MV-4-11 (cell line): ENCODE measurements at regions not wholly inside any gene's neighbourhood (a gene's known extent, or its start where the extent isn't known, plus 50 kb on each side); places are given as distances from the start of the nearest gene placed in this dataset.

Experiments used
- DNase-seq: peaks from one replicate; lab custom pipeline; 2025; lab: John Stamatoyannopoulos, UW

DNA sequence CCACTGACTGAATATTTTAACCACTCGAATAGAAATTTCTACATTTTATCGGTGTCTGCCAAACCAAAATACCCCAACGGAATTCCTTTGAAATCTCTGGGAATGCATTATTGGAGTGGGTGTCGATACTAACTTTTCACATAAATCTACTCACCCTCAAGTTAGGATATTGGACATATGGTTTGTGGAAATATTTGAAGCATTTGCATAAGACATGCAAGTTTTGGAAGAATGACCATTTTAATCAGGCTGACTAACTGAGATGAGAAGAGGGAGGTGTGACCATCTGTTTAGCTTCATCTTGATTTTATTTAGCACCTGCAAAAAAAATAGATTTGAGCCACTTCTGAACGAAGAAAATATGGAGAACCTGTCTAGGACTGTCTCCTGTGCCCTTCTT, 61.2 kb downstream of the KLF6 start:
- no peak for DNase-seq

GRCh38 chr10:3720228-3721019, 64.6 kb downstream of the KLF6 start:
- peak; percentile 99 for DNase-seq

DNA sequence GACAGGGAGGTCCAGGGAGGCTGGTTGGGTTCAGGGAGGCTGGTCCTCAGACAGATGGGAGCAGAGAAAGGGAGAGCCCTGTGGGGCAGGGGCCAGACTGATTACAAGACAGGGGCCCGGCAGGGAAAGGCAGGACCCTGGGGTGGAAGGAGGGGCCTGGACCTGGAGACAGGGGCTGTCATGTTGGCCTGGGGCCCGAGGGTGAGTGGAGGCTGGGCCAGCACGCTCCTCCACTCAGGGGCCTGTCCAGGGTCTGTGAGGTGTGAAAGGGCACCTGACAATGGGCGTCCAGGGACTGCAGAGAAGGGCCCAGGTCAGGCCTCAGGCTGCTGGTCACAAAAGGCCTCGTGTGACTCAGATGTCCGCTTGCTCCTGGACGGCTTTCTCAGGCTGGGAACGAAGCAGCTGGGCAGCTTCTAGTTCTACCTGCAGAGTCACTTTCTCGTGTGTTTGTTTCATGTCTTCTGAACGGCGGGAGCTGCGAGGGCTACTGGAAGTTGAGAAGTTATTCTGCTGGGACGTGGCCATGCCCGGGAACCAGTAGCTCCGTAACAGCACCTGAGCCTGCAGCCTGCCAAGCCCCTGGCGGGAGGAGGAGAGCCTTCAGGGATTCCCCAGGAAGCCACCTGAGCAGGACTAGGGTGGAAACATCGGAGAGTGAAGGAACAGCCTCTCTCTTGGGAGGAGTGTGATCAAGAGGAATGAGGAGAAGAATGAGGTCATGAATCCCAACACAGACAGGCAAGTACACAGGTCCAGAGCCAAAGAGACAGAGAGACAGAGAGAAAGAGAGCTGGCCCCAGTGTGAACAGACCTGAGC, 65.8 kb downstream of the KLF6 start:
- no peak for DNase-seq

DNA sequence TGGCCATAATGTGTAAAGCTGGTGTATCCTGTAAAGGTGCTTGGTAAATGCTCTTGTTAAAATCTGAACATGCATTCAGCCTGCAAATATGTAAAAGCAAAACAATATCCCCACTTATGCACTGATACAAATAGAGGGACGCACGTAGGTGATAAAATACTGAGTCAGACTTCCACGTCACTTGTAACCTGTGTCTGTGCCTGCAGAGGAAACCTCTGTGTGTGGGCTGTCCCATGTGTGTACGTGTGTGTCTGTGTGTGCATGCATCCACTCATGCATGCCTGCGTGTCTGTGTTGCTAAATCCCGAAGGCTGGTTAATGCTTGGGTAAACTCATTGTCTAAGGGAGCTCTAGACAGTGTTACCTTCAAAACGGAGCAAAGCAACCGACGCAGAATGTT, 68.9 kb downstream of the KLF6 start:
- DNase-seq = no peak

- peak; percentile 60 for DNase-seq
These were observed 70.0 kb downstream of the KLF6 start for GRCh38 chr10:3714967-3715366.

GRCh38 chr10:3714531-3714930, 70.5 kb downstream of the KLF6 start:
- peak; percentile 70 for DNase-seq

GRCh38 chr10:3712707-3713106, 72.3 kb downstream of the KLF6 start:
- DNase-seq = no peak

- DNase-seq = no peak
These were observed 73.1 kb downstream of the KLF6 start for GRCh38 chr10:3711918-3712317.

DNA sequence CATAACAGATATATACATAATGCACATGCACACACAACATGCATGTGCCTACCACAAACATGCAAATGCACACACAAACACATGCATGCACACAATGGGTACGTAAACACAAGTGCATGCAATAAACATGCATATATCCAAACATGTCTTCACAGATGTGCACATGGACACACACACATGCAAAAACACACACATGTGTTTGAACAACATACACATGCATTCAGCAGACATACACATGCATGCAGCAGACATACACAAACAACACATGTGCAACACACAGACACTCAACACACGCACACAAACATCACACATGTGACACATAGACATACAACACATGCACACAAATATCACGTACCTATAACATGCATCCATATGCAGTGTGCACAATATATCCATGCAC, 74.2 kb downstream of the KLF6 start:
- DNase-seq = no peak

DNA sequence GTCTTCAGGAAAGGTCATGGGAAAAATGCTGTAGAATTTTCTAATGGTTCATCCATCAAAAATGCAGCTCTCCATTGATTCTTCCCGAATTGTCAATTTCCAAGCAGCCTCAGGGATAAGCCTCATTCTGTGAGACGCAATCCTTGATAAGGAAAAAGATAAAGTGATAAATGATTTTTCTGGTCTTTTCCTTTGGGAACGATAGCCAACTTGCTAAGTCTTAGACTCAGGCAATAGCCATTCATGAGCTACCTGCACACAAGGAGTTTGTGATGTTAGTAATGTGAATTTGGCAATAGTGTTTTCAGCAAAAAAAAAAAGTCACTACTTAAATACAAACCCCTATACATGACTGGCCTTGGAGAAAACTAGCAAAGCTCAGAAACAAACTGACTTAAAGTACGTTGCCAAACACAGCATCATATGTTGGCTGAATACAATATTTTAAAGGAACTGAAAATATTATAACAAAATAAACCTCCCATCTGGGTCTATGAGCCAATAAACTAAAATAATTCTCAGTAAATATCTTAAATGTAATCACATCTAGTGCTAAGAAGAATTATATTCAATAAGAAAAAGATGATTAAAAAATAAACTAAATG, 75.5 kb downstream of the KLF6 start:
- DNase-seq = no peak

DNA sequence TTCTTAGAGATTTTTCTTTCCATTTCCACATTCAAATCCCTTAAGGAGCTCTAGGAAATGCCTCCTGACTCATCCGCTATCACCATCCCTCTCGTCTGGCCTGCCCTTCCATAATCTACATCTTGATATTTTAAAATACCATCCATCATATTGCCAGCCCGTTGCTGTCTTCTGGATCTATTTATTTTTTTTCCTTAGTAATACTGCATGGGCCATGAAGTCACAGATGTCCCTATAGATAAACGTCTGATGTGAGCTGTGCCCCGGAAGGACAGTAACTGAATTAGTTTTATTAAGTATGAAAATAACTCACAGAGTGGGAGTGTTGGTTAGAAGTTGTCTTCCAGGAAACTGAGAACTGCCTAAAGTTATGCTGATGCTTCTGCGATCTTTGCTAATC, 76.2 kb downstream of the KLF6 start:
- no peak for DNase-seq

- DNase-seq = no peak
These were observed 80.3 kb downstream of the KLF6 start for GRCh38 chr10:3704565-3705325.

GRCh38 chr10:3702569-3702968, 82.4 kb downstream of the KLF6 start:
- DNase-seq = no peak

- no peak for DNase-seq
These were observed 82.9 kb downstream of the KLF6 start for GRCh38 chr10:3702056-3702546.

GRCh38 chr10:3701491-3701890, 83.5 kb downstream of the KLF6 start:
- DNase-seq = no peak

- DNase-seq = no peak
These were observed 84.4 kb downstream of the KLF6 start for GRCh38 chr10:3700531-3701076.

GRCh38 chr10:3699916-3700315, 85.1 kb downstream of the KLF6 start:
- DNase-seq = no peak

DNA sequence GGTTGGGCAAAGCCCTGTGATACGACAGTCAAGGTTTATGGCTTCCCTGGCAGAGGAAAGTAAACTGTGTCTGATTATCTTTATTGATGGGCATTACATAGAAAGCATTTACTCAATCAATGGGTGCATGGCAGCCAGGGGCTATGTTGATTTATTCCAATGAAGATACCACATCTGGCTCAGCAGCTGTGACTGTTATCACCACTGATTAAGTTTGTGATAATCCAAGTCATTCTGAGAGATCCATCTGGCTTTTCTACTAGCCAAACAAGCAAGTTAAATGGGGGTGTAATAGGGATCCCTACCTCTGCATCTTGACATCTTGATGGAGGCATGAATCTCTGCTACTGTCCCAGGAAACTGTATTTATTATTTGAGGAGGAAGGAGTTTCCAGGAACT, 86.7 kb downstream of the KLF6 start:
- DNase-seq = no peak

GRCh38 chr10:3693698-3694080, 91.3 kb downstream of the KLF6 start:
- no peak for DNase-seq

GRCh38 chr10:3693022-3693697, 91.8 kb downstream of the KLF6 start:
- DNase-seq = no peak

GRCh38 chr10:3692387-3692999, 92.5 kb downstream of the KLF6 start:
- peak; percentile 8 for DNase-seq
